HCT116 (cell line): ENCODE measurements at regions not wholly inside any gene's neighbourhood (a gene's known extent, or its start where the extent isn't known, plus 50 kb on each side); places are given as distances from the start of the nearest gene placed in this dataset.

Source experiments
- ATAC-seq: fragments of 200-7000 bp; cut with Tn5 transposase; 2 replicates; pipeline ENCODE4 v1.9.1; 2020; ENCODE audit warnings: mild to moderate bottlenecking, moderate library complexity
- BruUV-seq: library from RNA; stranded (reverse); fragments of 400-500 nt; replicated peaks from 2 replicates; lab custom pipeline; 2021; lab: Mats Ljungman, UMichigan
- CTCF ChIA-PET: fragments of 300-600 bp; sonication (Branson Sonifier 250); formaldehyde crosslinking; loops from one replicate; lab custom pipeline; 2021; ENCODE audit warnings: antibody characterized with exemption; lab: Charles Lee
- POLR2A ChIA-PET: fragments of 300-600, 350-600 bp; sonication (Branson Sonifier 250); formaldehyde crosslinking; loops from one replicate; lab custom pipeline; 2021; ENCODE audit warnings: antibody characterized with exemption; lab: Charles Lee
- RAD21 ChIA-PET, 2 experiments: fragments of 300-600 bp; sonication (Branson Sonifier 250); formaldehyde crosslinking; loops; one replicate each; lab custom pipeline; 2023; ENCODE audit warnings: low total read pairs in 2 of 2; ENCODE audit not compliant: uncharacterized antibody in 2 of 2, unreplicated experiment in 2 of 2, low non-redundant PET in 1 of 2; lab: Charles Lee
- DNase-seq: peaks from one replicate; pipeline ENCODE4 v3.0.0-alpha.2; 2010; ENCODE audit warnings: low read depth, low spot score
- H2AFZ ChIP-seq: fragments of 200-600 bp; shearing (Covaris generic), sonication (generic); 2 replicates; pipeline ENCODE4 v1.6.1; 2017; ENCODE audit warnings: low read depth, mixed run types, mixed read lengths, antibody characterized with exemption, low read length; ENCODE audit not compliant: poor library complexity, severe bottlenecking
- H3K27ac ChIP-seq: 2 replicates; pipeline ENCODE4 v1.5.1; 2012; ENCODE audit warnings: low read depth, low read length
- H3K27me3 ChIP-seq: fragments of 200-600 bp; sonication (generic); 2 replicates; pipeline ENCODE4 v1.6.1; 2016; ENCODE audit warnings: mixed run types, low read length, mixed read lengths; ENCODE audit not compliant: insufficient read depth
- H3K36me3 ChIP-seq, 2 experiments: fragments of 200-500 bp in 1 of 2; fragments of 200-600 bp in 1 of 2; sonication (Bioruptor generic) in 1 of 2; sonication (generic) in 1 of 2; 2 replicates each; pipeline versions ENCODE4 v1.5.1 to v1.6.1; 2014 to 2016; ENCODE audit warnings: low read length in 2 of 2, inconsistent platforms in 1 of 2, mixed read lengths in 1 of 2, mixed run types in 1 of 2; ENCODE audit not compliant: insufficient read depth in 2 of 2, control insufficient read depth in 1 of 2
- H3K4me1 ChIP-seq, 2 experiments: fragments of 200-600 bp in 1 of 2; sonication (generic) in 1 of 2; 2 replicates each; pipeline versions ENCODE4 v1.5.1 to v1.6.1; 2012 to 2017; ENCODE audit warnings: low read length in 2 of 2, inconsistent platforms in 1 of 2, mild to moderate bottlenecking in 1 of 2, mixed read lengths in 1 of 2, mixed run types in 1 of 2, moderate library complexity in 1 of 2; ENCODE audit not compliant: insufficient read depth in 2 of 2, control insufficient read depth in 1 of 2
- H3K4me2 ChIP-seq: fragments of 200-600 bp; sonication (generic); 2 replicates; pipeline ENCODE4 v1.6.1; 2017; ENCODE audit warnings: mixed run types, low read length, mixed read lengths
- H3K4me3 ChIP-seq, 2 experiments: fragments of 200-600 bp in 1 of 2; sonication (generic) in 1 of 2; replicated peaks in 1 of 2; 2 replicates each; pipeline ENCODE4 v1.5.1; 2011 to 2016; ENCODE audit warnings: low read length in 2 of 2, control low read depth in 1 of 2, low read depth in 1 of 2, mild to moderate bottlenecking in 1 of 2, mixed read lengths in 1 of 2, mixed run types in 1 of 2
- H3K79me2 ChIP-seq: fragments of 200-600 bp; sonication (generic); 2 replicates; pipeline ENCODE4 v1.6.1; 2017; ENCODE audit warnings: mild to moderate bottlenecking, mixed run types, low read length, moderate library complexity, mixed read lengths; ENCODE audit not compliant: insufficient read depth
- H3K9ac ChIP-seq: fragments of 200-600 bp; sonication (generic); 2 replicates; pipeline ENCODE4 v1.6.1; 2016; ENCODE audit warnings: low read length, mixed read lengths
- H3K9me2 ChIP-seq: fragments of 200-600 bp; sonication (generic), shearing (Covaris generic); 2 replicates; pipeline ENCODE4 v1.6.1; 2017; ENCODE audit warnings: mixed run types, mild to moderate bottlenecking, moderate library complexity; ENCODE audit not compliant: insufficient read depth
- H3K9me3 ChIP-seq, 2 experiments: fragments of 200-500 bp in 1 of 2; fragments of 200-600 bp in 1 of 2; sonication (Bioruptor generic) in 1 of 2; sonication (generic) in 1 of 2; 2 replicates each; pipeline ENCODE4 v1.6.1; 2014 to 2017; ENCODE audit warnings: low read length in 2 of 2, mixed read lengths in 2 of 2, inconsistent platforms in 1 of 2, low read depth in 1 of 2, mild to moderate bottlenecking in 1 of 2, mixed run types in 1 of 2, moderate library complexity in 1 of 2; ENCODE audit not compliant: control insufficient read depth in 1 of 2, insufficient read depth in 1 of 2
- H4K20me1 ChIP-seq: fragments of 200-600 bp; sonication (generic), shearing (Covaris generic); 2 replicates; pipeline ENCODE4 v1.6.1; 2017; ENCODE audit warnings: mixed run types, mild to moderate bottlenecking, moderate library complexity; ENCODE audit not compliant: insufficient read depth
- CBX3 ChIP-seq: IDR thresholded peaks from 2 replicates; pipeline ENCODE4 v1.6.1; 2012; ENCODE audit warnings: low read depth
- CEBPB ChIP-seq: IDR thresholded peaks from 2 replicates; pipeline ENCODE4 v1.6.1; 2012; ENCODE audit warnings: low read depth
- POLR2A ChIP-seq: IDR thresholded peaks from 2 replicates; pipeline ENCODE4 v1.7.0; 2011; ENCODE audit warnings: borderline replicate concordance; ENCODE audit not compliant: insufficient read depth, insufficient read length; ENCODE audit errors: extremely low read depth
- RAD21 ChIP-seq: IDR thresholded peaks from 2 replicates; pipeline ENCODE4 v1.6.1; 2012; ENCODE audit warnings: low read depth, mild to moderate bottlenecking
- REST ChIP-seq: IDR thresholded peaks from 2 replicates; pipeline ENCODE4 v1.6.1; 2012; ENCODE audit warnings: low read depth
- SIN3A ChIP-seq: IDR thresholded peaks from 2 replicates; pipeline ENCODE4 v1.6.1; 2012; ENCODE audit warnings: low read depth
- ZBTB33 ChIP-seq: IDR thresholded peaks from 2 replicates; pipeline ENCODE4 v1.6.1; 2011; ENCODE audit warnings: mild to moderate bottlenecking, low read length, moderate library complexity; ENCODE audit not compliant: insufficient replicate concordance; ENCODE audit errors: extremely low read depth
- intact Hi-C: fragments of 100-400 bp; cut with micrococcal nuclease; formaldehyde crosslinking; loops from 2 replicates; pipeline ENCODE4 v1.10.0; 2022

- DNase-seq (no peak), ATAC-seq (no peak)
- Histone ChIP-seq H4K20me1 (no peaks in the 10 kb centered on the region), H3K4me3 (no peak overlapping the region), H3K4me2 (no peak overlapping the region), H3K9me3 (no peaks in the 10 kb centered on the region), H2AFZ (no peak overlapping the region), H3K9me2 (no peaks in the 10 kb centered on the region), H3K79me2 (no peaks in the 10 kb centered on the region), H3K36me3 (no peaks in the 10 kb centered on the region), H3K4me1 (no peaks in the 10 kb centered on the region), H3K9ac (no peak overlapping the region), H3K27ac (no peak overlapping the region), H3K27me3 (no peaks in the 10 kb centered on the region)
- ChIA-PET POLR2A (no interaction called here), RAD21 (no interaction called here), CTCF (interaction anchor here (1.7 kb wide), 1 partner anchor 153 kb away, joined by 4 read pairs; no protein-coding TSS in a partner anchor)
- TF ChIP-seq POLR2A (no peak), RAD21 (no peak), REST (no peak), SIN3A (no peak), CEBPB (no peak), CBX3 (no peak), ZBTB33 (no peak)
- no TSS peak for BruUV-seq
- intact Hi-C loops = loop anchor here (10.0 kb wide), 1 partner anchor 549 kb away; no protein-coding TSS in a partner anchor
Measured at GRCh38 chr3:30195352-30195751, 411.0 kb upstream of the TGFBR2 start.
